AG09309 (cell line): ENCODE measurements at regions not wholly inside any gene's neighbourhood (a gene's known extent, or its start where the extent isn't known, plus 50 kb on each side); places are given as distances from the start of the nearest gene placed in this dataset.

Experiments used
- DNase-seq: peaks from one replicate; pipeline ENCODE4 v3.0.0-alpha.2; 2010; ENCODE audit warnings: low read depth
- H3K4me3 ChIP-seq: 2 replicates; pipeline ENCODE4 v1.5.1; 2011; ENCODE audit warnings: mild to moderate bottlenecking, low read depth, low read length, moderate library complexity; ENCODE audit not compliant: control insufficient read depth
- CTCF ChIP-seq: IDR thresholded peaks from 2 replicates; pipeline ENCODE4 v1.5.1; 2011; ENCODE audit warnings: mild to moderate bottlenecking, low read depth, low read length, inconsistent platforms; ENCODE audit not compliant: insufficient read depth, control insufficient read depth; ENCODE audit errors: missing control alignments

DNA sequence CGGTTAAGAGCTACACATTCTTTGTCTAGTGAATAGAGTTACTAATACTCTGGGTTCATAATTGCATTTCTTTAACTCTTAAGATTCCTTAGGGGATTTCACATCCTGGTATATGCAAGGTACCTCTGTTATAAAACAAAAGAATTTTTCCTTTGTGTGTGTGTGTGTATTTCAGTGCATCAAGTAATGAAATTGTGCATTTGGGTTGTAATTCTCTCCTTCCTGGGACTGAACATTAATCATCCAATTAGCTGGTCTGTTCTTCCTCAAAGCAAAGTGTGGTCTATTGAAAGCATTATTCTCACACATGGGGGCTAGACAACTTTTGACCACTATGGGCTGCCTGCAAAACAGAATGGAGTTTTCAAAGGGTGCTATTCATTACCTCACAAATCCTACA lies 74.0 kb downstream of the ZC3H11B start:
- no peak for DNase-seq
- H3K4me3 ChIP-seq: no peak overlapping the region
- no peak for TF ChIP-seq CTCF

DNA sequence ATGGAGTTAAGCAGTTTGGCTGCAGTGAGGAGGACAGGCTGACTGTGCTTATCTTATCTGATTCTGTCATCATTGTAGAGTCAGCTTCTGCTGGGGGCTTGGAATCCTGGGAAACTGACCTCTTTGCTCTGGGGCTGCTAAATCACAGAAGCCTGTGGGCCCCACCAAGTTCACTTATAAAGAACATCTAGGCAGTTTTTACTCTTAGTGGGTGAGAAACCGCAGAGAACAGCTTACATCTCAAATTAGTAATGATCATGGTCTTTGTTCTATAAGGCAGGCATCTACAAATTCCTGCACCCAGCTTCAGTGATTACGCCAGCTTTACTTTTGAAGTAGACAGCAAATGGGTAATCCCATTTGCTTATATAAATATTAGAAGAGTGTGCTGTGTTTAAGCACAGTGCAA lies 75.7 kb downstream of the ZC3H11B start:
- H3K4me3 ChIP-seq: no peak overlapping the region
- TF ChIP-seq CTCF: no peak
- no peak for DNase-seq

GRCh38 chr1:219536038-219536437 lies 76.9 kb downstream of the ZC3H11B start:
- TF ChIP-seq CTCF: no peak
- H3K4me3 ChIP-seq: no peak overlapping the region
- DNase-seq: no peak

DNA sequence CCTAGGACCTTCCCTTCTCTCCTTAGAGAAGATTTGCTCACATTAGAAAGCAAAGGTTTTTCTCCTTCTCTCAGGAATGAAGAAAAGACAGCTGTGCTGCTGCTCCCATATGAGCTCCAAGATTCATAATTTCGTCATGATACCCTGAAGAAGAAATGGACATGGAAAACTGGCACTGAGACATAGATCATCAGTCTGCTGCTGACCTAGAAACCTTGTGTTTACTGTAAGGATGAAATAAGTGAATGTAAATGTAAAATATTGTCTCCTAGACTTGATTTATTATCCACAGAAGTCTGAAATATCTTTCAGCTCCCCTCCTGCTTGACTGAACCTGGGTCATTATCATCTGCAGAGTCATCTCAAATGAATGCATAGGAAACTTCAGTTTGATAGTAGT lies 77.9 kb downstream of the ZC3H11B start:
- no peak for TF ChIP-seq CTCF
- no peak for DNase-seq
- H3K4me3 ChIP-seq: no peak overlapping the region

DNA sequence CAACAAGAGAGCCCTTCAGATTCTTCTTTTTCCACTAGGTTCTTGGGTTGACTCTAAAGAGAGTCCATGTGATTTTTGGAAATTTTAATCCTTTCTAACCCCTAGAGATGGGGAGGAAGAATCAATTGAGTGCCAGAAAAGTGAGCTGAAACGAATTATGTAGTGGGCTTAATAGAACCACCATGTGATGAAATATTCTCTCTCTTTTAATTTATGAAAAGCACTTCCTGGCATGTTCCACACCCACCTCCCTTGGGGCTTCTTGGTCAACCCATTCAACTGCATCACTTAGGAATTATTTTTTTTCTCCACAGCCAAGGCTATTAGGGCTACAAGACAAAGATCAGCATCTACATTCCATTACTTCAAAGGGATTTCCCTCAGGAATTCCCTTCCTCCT lies 79.6 kb downstream of the ZC3H11B start:
- DNase-seq: no peak
- no peak for TF ChIP-seq CTCF
- no peak overlapping the region for H3K4me3 ChIP-seq

- H3K4me3 ChIP-seq: no peak overlapping the region
- no peak for TF ChIP-seq CTCF
- DNase-seq: no peak
Observed at GRCh38 chr1:219529116-219529515, 83.8 kb downstream of the ZC3H11B start.

- no peak overlapping the region for H3K4me3 ChIP-seq
- DNase-seq: no peak
Observed at GRCh38 chr1:219528633-219529032, 84.3 kb downstream of the ZC3H11B start.

More at GRCh38 chr1:219528633-219529032, 84.3 kb downstream of the ZC3H11B start:
- no peak for TF ChIP-seq CTCF
